HCT116 (cell line): ENCODE measurements at regions not wholly inside any gene's neighbourhood (a gene's known extent, or its start where the extent isn't known, plus 50 kb on each side); places are given as distances from the start of the nearest gene placed in this dataset.

Experiments
- ATAC-seq: fragments of 200-7000 bp; cut with Tn5 transposase; 2 replicates; pipeline ENCODE4 v1.9.1; 2020; ENCODE audit warnings: mild to moderate bottlenecking, moderate library complexity
- BruUV-seq: library from RNA; stranded (reverse); fragments of 400-500 nt; replicated peaks from 2 replicates; lab custom pipeline; 2021; lab: Mats Ljungman, UMichigan
- CTCF ChIA-PET: fragments of 300-600 bp; sonication (Branson Sonifier 250); formaldehyde crosslinking; loops from one replicate; lab custom pipeline; 2021; ENCODE audit warnings: antibody characterized with exemption; lab: Charles Lee
- POLR2A ChIA-PET: fragments of 300-600, 350-600 bp; sonication (Branson Sonifier 250); formaldehyde crosslinking; loops from one replicate; lab custom pipeline; 2021; ENCODE audit warnings: antibody characterized with exemption; lab: Charles Lee
- RAD21 ChIA-PET, 2 experiments: fragments of 300-600 bp; sonication (Branson Sonifier 250); formaldehyde crosslinking; loops; one replicate each; lab custom pipeline; 2023; ENCODE audit warnings: low total read pairs in 2 of 2; ENCODE audit not compliant: uncharacterized antibody in 2 of 2, unreplicated experiment in 2 of 2, low non-redundant PET in 1 of 2; lab: Charles Lee
- DNase-seq: peaks from one replicate; pipeline ENCODE4 v3.0.0-alpha.2; 2010; ENCODE audit warnings: low read depth, low spot score
- H2AFZ ChIP-seq: fragments of 200-600 bp; shearing (Covaris generic), sonication (generic); 2 replicates; pipeline ENCODE4 v1.6.1; 2017; ENCODE audit warnings: low read depth, mixed run types, mixed read lengths, antibody characterized with exemption, low read length; ENCODE audit not compliant: poor library complexity, severe bottlenecking
- H3K27ac ChIP-seq: 2 replicates; pipeline ENCODE4 v1.5.1; 2012; ENCODE audit warnings: low read depth, low read length
- H3K27me3 ChIP-seq: fragments of 200-600 bp; sonication (generic); 2 replicates; pipeline ENCODE4 v1.6.1; 2016; ENCODE audit warnings: mixed run types, low read length, mixed read lengths; ENCODE audit not compliant: insufficient read depth
- H3K36me3 ChIP-seq, 2 experiments: fragments of 200-500 bp in 1 of 2; fragments of 200-600 bp in 1 of 2; sonication (Bioruptor generic) in 1 of 2; sonication (generic) in 1 of 2; 2 replicates each; pipeline versions ENCODE4 v1.5.1 to v1.6.1; 2014 to 2016; ENCODE audit warnings: low read length in 2 of 2, inconsistent platforms in 1 of 2, mixed read lengths in 1 of 2, mixed run types in 1 of 2; ENCODE audit not compliant: insufficient read depth in 2 of 2, control insufficient read depth in 1 of 2
- H3K4me1 ChIP-seq, 2 experiments: fragments of 200-600 bp in 1 of 2; sonication (generic) in 1 of 2; 2 replicates each; pipeline versions ENCODE4 v1.5.1 to v1.6.1; 2012 to 2017; ENCODE audit warnings: low read length in 2 of 2, inconsistent platforms in 1 of 2, mild to moderate bottlenecking in 1 of 2, mixed read lengths in 1 of 2, mixed run types in 1 of 2, moderate library complexity in 1 of 2; ENCODE audit not compliant: insufficient read depth in 2 of 2, control insufficient read depth in 1 of 2
- H3K4me2 ChIP-seq: fragments of 200-600 bp; sonication (generic); 2 replicates; pipeline ENCODE4 v1.6.1; 2017; ENCODE audit warnings: mixed run types, low read length, mixed read lengths
- H3K4me3 ChIP-seq, 2 experiments: fragments of 200-600 bp in 1 of 2; sonication (generic) in 1 of 2; replicated peaks in 1 of 2; 2 replicates each; pipeline ENCODE4 v1.5.1; 2011 to 2016; ENCODE audit warnings: low read length in 2 of 2, control low read depth in 1 of 2, low read depth in 1 of 2, mild to moderate bottlenecking in 1 of 2, mixed read lengths in 1 of 2, mixed run types in 1 of 2
- H3K79me2 ChIP-seq: fragments of 200-600 bp; sonication (generic); 2 replicates; pipeline ENCODE4 v1.6.1; 2017; ENCODE audit warnings: mild to moderate bottlenecking, mixed run types, low read length, moderate library complexity, mixed read lengths; ENCODE audit not compliant: insufficient read depth
- H3K9ac ChIP-seq: fragments of 200-600 bp; sonication (generic); 2 replicates; pipeline ENCODE4 v1.6.1; 2016; ENCODE audit warnings: low read length, mixed read lengths
- H3K9me2 ChIP-seq: fragments of 200-600 bp; sonication (generic), shearing (Covaris generic); 2 replicates; pipeline ENCODE4 v1.6.1; 2017; ENCODE audit warnings: mixed run types, mild to moderate bottlenecking, moderate library complexity; ENCODE audit not compliant: insufficient read depth
- H3K9me3 ChIP-seq, 2 experiments: fragments of 200-500 bp in 1 of 2; fragments of 200-600 bp in 1 of 2; sonication (Bioruptor generic) in 1 of 2; sonication (generic) in 1 of 2; 2 replicates each; pipeline ENCODE4 v1.6.1; 2014 to 2017; ENCODE audit warnings: low read length in 2 of 2, mixed read lengths in 2 of 2, inconsistent platforms in 1 of 2, low read depth in 1 of 2, mild to moderate bottlenecking in 1 of 2, mixed run types in 1 of 2, moderate library complexity in 1 of 2; ENCODE audit not compliant: control insufficient read depth in 1 of 2, insufficient read depth in 1 of 2
- H4K20me1 ChIP-seq: fragments of 200-600 bp; sonication (generic), shearing (Covaris generic); 2 replicates; pipeline ENCODE4 v1.6.1; 2017; ENCODE audit warnings: mixed run types, mild to moderate bottlenecking, moderate library complexity; ENCODE audit not compliant: insufficient read depth
- CBX3 ChIP-seq: IDR thresholded peaks from 2 replicates; pipeline ENCODE4 v1.6.1; 2012; ENCODE audit warnings: low read depth
- CEBPB ChIP-seq: IDR thresholded peaks from 2 replicates; pipeline ENCODE4 v1.6.1; 2012; ENCODE audit warnings: low read depth
- CTCF ChIP-seq, 3 experiments: fragments of 200-600 bp in 1 of 3; sonication (generic) in 1 of 3; IDR thresholded peaks in 2 of 3; conservative IDR thresholded peaks in 1 of 3; 2 replicates each; pipeline ENCODE4 v1.5.1; 2012 to 2017; ENCODE audit warnings: low read depth in 2 of 3, low read length in 2 of 3, antibody characterized with exemption in 1 of 3, borderline replicate concordance in 1 of 3, control low read depth in 1 of 3, mild to moderate bottlenecking in 1 of 3, mixed read lengths in 1 of 3, mixed run types in 1 of 3, moderate library complexity in 1 of 3; ENCODE audit not compliant: insufficient read depth in 1 of 3
- EGR1 ChIP-seq: IDR thresholded peaks from 2 replicates; pipeline ENCODE4 v1.6.1; 2012; ENCODE audit warnings: low read depth
- ELF1 ChIP-seq: IDR thresholded peaks from 2 replicates; pipeline ENCODE4 v1.6.1; 2012; ENCODE audit warnings: low read depth, borderline replicate concordance
- EZH2phosphoT487 ChIP-seq: fragments of 200-600 bp; IDR thresholded peaks from 2 replicates; pipeline ENCODE4 v1.6.1; 2018; ENCODE audit warnings: antibody characterized with exemption, borderline replicate concordance
- POLR2A ChIP-seq: IDR thresholded peaks from 2 replicates; pipeline ENCODE4 v1.7.0; 2011; ENCODE audit warnings: borderline replicate concordance; ENCODE audit not compliant: insufficient read depth, insufficient read length; ENCODE audit errors: extremely low read depth
- POLR2AphosphoS5 ChIP-seq: IDR thresholded peaks from 2 replicates; pipeline ENCODE4 v1.6.1; 2011; ENCODE audit warnings: mild to moderate bottlenecking, low read depth, low read length, moderate library complexity
- RAD21 ChIP-seq: IDR thresholded peaks from 2 replicates; pipeline ENCODE4 v1.6.1; 2012; ENCODE audit warnings: low read depth, mild to moderate bottlenecking
- SP1 ChIP-seq: IDR thresholded peaks from 2 replicates; pipeline ENCODE4 v1.6.1; 2012; ENCODE audit warnings: low read depth
- SRF ChIP-seq: IDR thresholded peaks from 2 replicates; pipeline ENCODE4 v1.6.1; 2012; ENCODE audit warnings: low read depth
- TCF7L2 ChIP-seq: IDR thresholded peaks from 2 replicates; pipeline ENCODE4 v1.7.0; 2011; ENCODE audit warnings: borderline replicate concordance, inconsistent platforms; ENCODE audit not compliant: insufficient read depth, insufficient read length; ENCODE audit errors: extremely low read depth
- ZFX ChIP-seq: fragments of 450-650 bp; IDR thresholded peaks from 2 replicates; pipeline ENCODE4 v1.6.1; 2017
- ZNF274 ChIP-seq: fragments of 200-500 bp; sonication (Bioruptor generic); IDR thresholded peaks from 2 replicates; pipeline ENCODE4 v1.6.1; 2014; ENCODE audit warnings: mild to moderate bottlenecking, low read depth, low read length, inconsistent platforms
- intact Hi-C: fragments of 100-400 bp; cut with micrococcal nuclease; formaldehyde crosslinking; loops from 2 replicates; pipeline ENCODE4 v1.10.0; 2022
- TF ChIP-seq, protein P1 (sequence below): IDR thresholded peaks from 2 replicates; pipeline ENCODE4 v1.6.1; 2011; ENCODE audit warnings: mild to moderate bottlenecking, low read length, moderate library complexity; ENCODE audit not compliant: insufficient replicate concordance; ENCODE audit errors: extremely low read depth

DNA sequence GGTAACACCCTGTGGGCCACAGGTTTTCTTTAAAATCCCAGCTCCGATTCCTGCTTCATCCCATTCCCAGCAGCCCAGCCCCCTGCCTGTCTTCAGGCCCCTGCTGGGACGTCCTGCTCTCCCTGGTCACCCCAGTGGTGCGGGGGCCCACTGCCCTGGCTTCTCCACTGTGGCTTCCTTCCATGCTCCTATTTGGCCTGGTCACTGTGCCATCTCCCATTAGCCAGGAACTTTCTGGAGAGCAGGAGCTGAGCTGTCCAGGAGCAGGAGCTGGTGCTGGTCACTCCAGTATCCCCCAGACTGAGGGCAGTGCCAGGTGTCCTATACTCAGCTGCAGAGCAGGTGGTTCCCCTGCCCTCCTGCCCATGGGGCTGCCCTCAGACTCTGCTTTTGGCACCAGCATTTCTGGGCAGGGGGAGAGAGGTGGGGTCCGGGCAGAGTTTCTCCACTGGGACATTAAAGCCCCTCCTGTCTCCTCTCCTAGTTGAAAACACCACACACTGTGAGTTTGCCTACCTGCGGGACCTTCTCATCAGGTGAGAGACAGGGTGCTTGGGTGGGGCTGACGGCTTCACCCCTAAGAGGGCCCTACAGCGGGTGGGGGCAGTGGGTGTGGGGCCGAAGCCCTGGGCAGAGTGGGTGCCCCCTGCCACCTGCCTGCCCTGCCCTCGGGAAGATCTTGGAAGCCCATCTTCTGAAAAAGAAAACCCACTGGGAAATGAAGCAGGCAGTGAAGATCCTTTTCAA is 356.2 kb downstream of the SEC14L1 start:
- DNase-seq = no peak
- RAD21 ChIA-PET = interaction anchor here in 1 of 2 experiments (0.7 kb wide), 1 partner anchor 144 kb away, joined by 3 read pairs; no protein-coding TSS in a partner anchor
- Histone ChIP-seq H3K27me3 (no peaks in the 10 kb centered on the region), H3K79me2 (no peaks in the 10 kb centered on the region), H3K4me1 (no peaks in the 10 kb centered on the region), H3K27ac (no peak overlapping the region), H3K36me3 (peaks cover 17 to 18% of the 10 kb centered on the region in 2 experiments; a peak in 3 of 4 replicates), H3K4me3 (no peak overlapping the region), H3K9me3 (no peaks in the 10 kb centered on the region), H3K4me2 (no peak overlapping the region), H3K9me2 (no peaks in the 10 kb centered on the region), H3K9ac (no peak overlapping the region), H4K20me1 (no peaks in the 10 kb centered on the region), H2AFZ (no peak overlapping the region)
- no TSS peak for BruUV-seq
- intact Hi-C loops = loop anchor here (10.0 kb wide), 1 partner anchor 242 kb away; no protein-coding TSS in a partner anchor
- CTCF ChIA-PET = interaction anchor here (1.5 kb wide), 1 partner anchor 67 kb away, joined by 4 read pairs; no protein-coding TSS in a partner anchor
- POLR2A ChIA-PET = no interaction called here
- no peak for TF ChIP-seq CEBPB
- TF ChIP-seq SRF = no peak
- TF ChIP-seq ZFX = no peak
- TF ChIP-seq SP1 = no peak
- TF ChIP-seq ZNF274 = no peak
- no peak for TF ChIP-seq CBX3
- TF ChIP-seq, protein P1, sequence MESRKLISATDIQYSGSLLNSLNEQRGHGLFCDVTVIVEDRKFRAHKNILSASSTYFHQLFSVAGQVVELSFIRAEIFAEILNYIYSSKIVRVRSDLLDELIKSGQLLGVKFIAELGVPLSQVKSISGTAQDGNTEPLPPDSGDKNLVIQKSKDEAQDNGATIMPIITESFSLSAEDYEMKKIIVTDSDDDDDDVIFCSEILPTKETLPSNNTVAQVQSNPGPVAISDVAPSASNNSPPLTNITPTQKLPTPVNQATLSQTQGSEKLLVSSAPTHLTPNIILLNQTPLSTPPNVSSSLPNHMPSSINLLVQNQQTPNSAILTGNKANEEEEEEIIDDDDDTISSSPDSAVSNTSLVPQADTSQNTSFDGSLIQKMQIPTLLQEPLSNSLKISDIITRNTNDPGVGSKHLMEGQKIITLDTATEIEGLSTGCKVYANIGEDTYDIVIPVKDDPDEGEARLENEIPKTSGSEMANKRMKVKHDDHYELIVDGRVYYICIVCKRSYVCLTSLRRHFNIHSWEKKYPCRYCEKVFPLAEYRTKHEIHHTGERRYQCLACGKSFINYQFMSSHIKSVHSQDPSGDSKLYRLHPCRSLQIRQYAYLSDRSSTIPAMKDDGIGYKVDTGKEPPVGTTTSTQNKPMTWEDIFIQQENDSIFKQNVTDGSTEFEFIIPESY = no peak
- no peak for TF ChIP-seq ELF1
- no peak for TF ChIP-seq CTCF (IDR thresholded peaks at IDR 0.05 in 2 of 3, conservative IDR thresholded peaks at IDR 0.05 in 1 of 3; ENCODE audit: borderline replicate concordance in 1 of 3, insufficient read depth in 1 of 3, low read depth in 2 of 3, low read length in 2 of 3)
- TF ChIP-seq EGR1 = no peak
- TF ChIP-seq EZH2phosphoT487 = no peak
- TF ChIP-seq POLR2A = no peak
- TF ChIP-seq RAD21 = no peak
- no peak for TF ChIP-seq TCF7L2
- no peak for TF ChIP-seq POLR2AphosphoS5
- TF ChIP-seq, all 23 proteins: peak for 0
- no peak for ATAC-seq
